ENCODE measurements at regions not wholly inside any gene's neighbourhood (a gene's known extent, or its start where the extent isn't known, plus 50 kb on each side); places are given as distances from the start of the nearest gene placed in this dataset.

DNA sequence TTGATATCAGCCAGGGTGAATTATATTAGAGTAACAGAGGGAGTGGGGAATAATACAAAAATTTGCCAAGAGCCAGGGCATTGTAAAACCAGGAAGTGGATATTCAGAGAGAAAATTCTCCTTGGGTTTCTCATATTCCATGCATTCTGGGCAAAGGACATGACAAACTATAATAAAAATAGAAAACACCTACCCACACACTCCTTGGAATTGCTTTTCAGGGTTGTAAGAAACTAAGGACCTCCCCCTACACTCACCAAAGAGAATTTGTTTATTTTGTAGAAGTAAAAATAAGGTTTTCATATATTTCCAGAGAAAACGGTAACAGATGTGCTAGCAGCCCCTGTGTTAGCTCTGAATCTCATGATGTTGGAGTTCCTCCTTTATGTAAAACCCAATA, 649.6 kb downstream of the SLITRK1 start:
- TF ChIP-seq, protein P1, sequence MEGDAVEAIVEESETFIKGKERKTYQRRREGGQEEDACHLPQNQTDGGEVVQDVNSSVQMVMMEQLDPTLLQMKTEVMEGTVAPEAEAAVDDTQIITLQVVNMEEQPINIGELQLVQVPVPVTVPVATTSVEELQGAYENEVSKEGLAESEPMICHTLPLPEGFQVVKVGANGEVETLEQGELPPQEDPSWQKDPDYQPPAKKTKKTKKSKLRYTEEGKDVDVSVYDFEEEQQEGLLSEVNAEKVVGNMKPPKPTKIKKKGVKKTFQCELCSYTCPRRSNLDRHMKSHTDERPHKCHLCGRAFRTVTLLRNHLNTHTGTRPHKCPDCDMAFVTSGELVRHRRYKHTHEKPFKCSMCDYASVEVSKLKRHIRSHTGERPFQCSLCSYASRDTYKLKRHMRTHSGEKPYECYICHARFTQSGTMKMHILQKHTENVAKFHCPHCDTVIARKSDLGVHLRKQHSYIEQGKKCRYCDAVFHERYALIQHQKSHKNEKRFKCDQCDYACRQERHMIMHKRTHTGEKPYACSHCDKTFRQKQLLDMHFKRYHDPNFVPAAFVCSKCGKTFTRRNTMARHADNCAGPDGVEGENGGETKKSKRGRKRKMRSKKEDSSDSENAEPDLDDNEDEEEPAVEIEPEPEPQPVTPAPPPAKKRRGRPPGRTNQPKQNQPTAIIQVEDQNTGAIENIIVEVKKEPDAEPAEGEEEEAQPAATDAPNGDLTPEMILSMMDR (IDR thresholded peaks at IDR 0.05) = no peak
- TF ChIP-seq POLR2A (IDR thresholded peaks at IDR 0.05) = no peak
